ENCODE measurements at regions not wholly inside any gene's neighbourhood (a gene's known extent, or its start where the extent isn't known, plus 50 kb on each side); places are given as distances from the start of the nearest gene placed in this dataset.
"Not testable (repeated sequence)": the region's sequence is repeated elsewhere in the genome, so short reads cannot be mapped to it uniquely, and the experiment has no call there.

GRCh38 chr11:90650153-90650552 lies 427.3 kb upstream of the CHORDC1 start:
- no peak for DNase-seq (ENCODE audit: low spot score)

- no peak for DNase-seq (ENCODE audit: low spot score)
These were observed 423.9 kb upstream of the CHORDC1 start for GRCh38 chr11:90646706-90647105.

GRCh38 chr11:90646266-90646665 lies 423.4 kb upstream of the CHORDC1 start:
- DNase-seq (ENCODE audit: low spot score): no peak

GRCh38 chr11:90639461-90639993 lies 416.7 kb upstream of the CHORDC1 start:
- DNase-seq (ENCODE audit: low spot score): peak; percentile 10

GRCh38 chr11:90635886-90636285 lies 413.0 kb upstream of the CHORDC1 start:
- DNase-seq (ENCODE audit: low spot score): no peak

GRCh38 chr11:90635151-90635550 lies 412.3 kb upstream of the CHORDC1 start:
- no peak for DNase-seq (ENCODE audit: low spot score)

GRCh38 chr11:90630176-90630575 lies 407.3 kb upstream of the CHORDC1 start:
- no peak for DNase-seq (ENCODE audit: low spot score)

- DNase-seq (ENCODE audit: low spot score): no peak
These were observed 406.5 kb upstream of the CHORDC1 start for GRCh38 chr11:90629229-90629806.

GRCh38 chr11:90614318-90614717 lies 391.5 kb upstream of the CHORDC1 start:
- DNase-seq (ENCODE audit: low spot score): no peak

- DNase-seq (ENCODE audit: low spot score): not testable (repeated sequence)
These were observed 390.2 kb upstream of the CHORDC1 start for GRCh38 chr11:90613037-90613436.

GRCh38 chr11:90606721-90607120 lies 383.9 kb upstream of the CHORDC1 start:
- no peak for DNase-seq (ENCODE audit: low spot score)

- DNase-seq (ENCODE audit: low spot score): no peak
These were observed 378.4 kb upstream of the CHORDC1 start for GRCh38 chr11:90601261-90601660.

GRCh38 chr11:90594658-90595057 lies 371.8 kb upstream of the CHORDC1 start:
- DNase-seq (ENCODE audit: low spot score): peak; percentile 8

- no peak for DNase-seq (ENCODE audit: low spot score)
These were observed 370.2 kb upstream of the CHORDC1 start for GRCh38 chr11:90593099-90593498.

GRCh38 chr11:90590286-90590685 lies 367.4 kb upstream of the CHORDC1 start:
- DNase-seq (ENCODE audit: low spot score): no peak

GRCh38 chr11:90589735-90590134 lies 366.9 kb upstream of the CHORDC1 start:
- no peak for DNase-seq (ENCODE audit: low spot score)

GRCh38 chr11:90587896-90588295 lies 365.0 kb upstream of the CHORDC1 start:
- DNase-seq (ENCODE audit: low spot score): no peak

GRCh38 chr11:90585491-90585890 lies 362.6 kb upstream of the CHORDC1 start:
- DNase-seq (ENCODE audit: low spot score): no peak

- not testable (repeated sequence) for DNase-seq (ENCODE audit: low spot score)
These were observed 360.1 kb upstream of the CHORDC1 start for GRCh38 chr11:90582999-90583398.

- DNase-seq (ENCODE audit: low spot score): no peak
These were observed 341.7 kb upstream of the CHORDC1 start for GRCh38 chr11:90564531-90564930.

GRCh38 chr11:90558328-90558865 lies 335.5 kb upstream of the CHORDC1 start:
- DNase-seq (ENCODE audit: low spot score): no peak

- DNase-seq (ENCODE audit: low spot score): no peak
These were observed 333.8 kb upstream of the CHORDC1 start for GRCh38 chr11:90556606-90557005.

- DNase-seq (ENCODE audit: low spot score): no peak
These were observed 333.2 kb upstream of the CHORDC1 start for GRCh38 chr11:90556026-90556425.

- no peak for DNase-seq (ENCODE audit: low spot score)
These were observed 332.6 kb upstream of the CHORDC1 start for GRCh38 chr11:90555477-90555876.

Data from iPS-NIHi11 (cell line).